A549 (cell line): ENCODE measurements at regions not wholly inside any gene's neighbourhood (a gene's known extent, or its start where the extent isn't known, plus 50 kb on each side); places are given as distances from the start of the nearest gene placed in this dataset.
A peak's percentile ranks its signal among the peaks of the same experiment; 100 is the strongest.

ENCODE experiments used
- ATAC-seq, 2 experiments: fragments of 200-7000 bp in 1 of 2; fragments of >200 bp in 1 of 2; cut with Nextera tagmentation in 1 of 2; cut with Tn5 transposase in 1 of 2; 3 replicates each; pipeline versions ENCODE4 v1.8.0 to v1.9.1; 2018 to 2020; ENCODE audit warnings: mild to moderate bottlenecking in 1 of 2, moderate library complexity in 1 of 2
- CTCF ChIA-PET: fragments of 300-600 bp; sonication (Branson Sonifier 250); formaldehyde crosslinking; extraction: SDS; loops from one replicate; lab custom pipeline; 2021; ENCODE audit warnings: antibody characterized with exemption, inconsistent platforms; lab: Yijun Ruan, JAX
- POLR2A ChIA-PET: fragments of 350-600 bp; formaldehyde crosslinking; extraction: SDS; loops from one replicate; lab custom pipeline; 2021; ENCODE audit warnings: antibody characterized with exemption, inconsistent platforms; lab: Yijun Ruan, JAX
- DNase-seq, 2 experiments: peaks; one replicate each; pipeline versions ENCODE4 v3.0.0 to v3.0.0-alpha.2; 2011 to 2016; ENCODE audit warnings: low read depth in 1 of 2, low spot score in 1 of 2
- FAIRE-seq: peaks from 2 replicates; lab custom pipeline; 2011; peaks lifted over from hg19 to GRCh38; lab: Jason Lieb, UNC
- H3K27ac ChIP-seq, 2 experiments: fragments of >200 bp; sonication (Bioruptor Twin); formaldehyde crosslinking; 3 replicates each; pipeline ENCODE4 v1.5.1; 2016 to 2017
- H3K4me1 ChIP-seq: fragments of >200 bp; sonication (Bioruptor Twin); formaldehyde crosslinking; 3 replicates; pipeline ENCODE4 v1.6.1; 2016
- H3K4me2 ChIP-seq: fragments of >200 bp; sonication (Bioruptor Twin); formaldehyde crosslinking; 3 replicates; pipeline ENCODE4 v1.6.1; 2016
- H3K4me3 ChIP-seq: fragments of >200 bp; sonication (Bioruptor Twin); formaldehyde crosslinking; 3 replicates; pipeline ENCODE4 v1.5.1; 2016
- H3K9me3 ChIP-seq: fragments of >200 bp; sonication (Bioruptor Twin); formaldehyde crosslinking; 3 replicates; pipeline ENCODE4 v1.6.1; 2016
- ATOH8 ChIP-seq: fragments of 250-450 bp; sonication (Bioruptor Pico); IDR thresholded peaks from 2 replicates; pipeline ENCODE4 v1.5.0; 2020; ENCODE audit warnings: low read depth, mild to moderate bottlenecking, moderate library complexity
- CBX2 ChIP-seq: fragments of 200-600 bp; sonication (generic); IDR thresholded peaks from 2 replicates; pipeline ENCODE4 v1.6.1; 2016; ENCODE audit warnings: low read depth, mild to moderate bottlenecking, borderline replicate concordance
- CBX8 ChIP-seq: fragments of 200-600 bp; sonication (generic); IDR thresholded peaks from 2 replicates; pipeline ENCODE4 v1.6.1; 2016
- CEBPB ChIP-seq, 2 experiments: fragments of >200 bp in 1 of 2; sonication (Bioruptor Twin) in 1 of 2; formaldehyde crosslinking in 1 of 2; IDR thresholded peaks; 2 replicates each; pipeline ENCODE4 v1.6.1; 2012 to 2016
- CHD2 ChIP-seq: fragments of 150-350 bp; IDR thresholded peaks from 2 replicates; pipeline ENCODE4 v1.6.1; 2014; ENCODE audit warnings: low read length; ENCODE audit not compliant: partially characterized antibody
- FOXS1 ChIP-seq: fragments of 250-450 bp; sonication (Bioruptor Pico); IDR thresholded peaks from 2 replicates; pipeline ENCODE4 v1.5.0; 2020; ENCODE audit warnings: mild to moderate bottlenecking, moderate library complexity
- GATA3 ChIP-seq: IDR thresholded peaks from 2 replicates; pipeline ENCODE4 v1.6.1; 2012; ENCODE audit warnings: borderline replicate concordance
- HEYL ChIP-seq: fragments of 250-450 bp; sonication (Bioruptor Pico); IDR thresholded peaks from 2 replicates; pipeline ENCODE4 v1.8.0; 2021; ENCODE audit warnings: mild to moderate bottlenecking, moderate library complexity
- HMGXB4 ChIP-seq: fragments of 250-450 bp; sonication (Bioruptor Pico); IDR thresholded peaks from 2 replicates; pipeline ENCODE4 v1.5.0; 2021; ENCODE audit warnings: mild to moderate bottlenecking, moderate library complexity, borderline replicate concordance
- HOXB13 ChIP-seq: fragments of 250-450 bp; sonication (Bioruptor Pico); IDR thresholded peaks from 2 replicates; pipeline ENCODE4 v1.5.0; 2020; ENCODE audit warnings: low read depth, mild to moderate bottlenecking, moderate library complexity
- HOXB5 ChIP-seq: fragments of 250-450 bp; sonication (Bioruptor Pico); IDR thresholded peaks from 2 replicates; pipeline ENCODE4 v1.5.0; 2020; ENCODE audit warnings: mild to moderate bottlenecking, moderate library complexity
- JUNB ChIP-seq: fragments of >200 bp; sonication (Bioruptor Twin); formaldehyde crosslinking; IDR thresholded peaks from 2 replicates; pipeline ENCODE4 v1.6.1; 2016
- MAX ChIP-seq: IDR thresholded peaks from 2 replicates; pipeline ENCODE4 v1.6.1; 2012
- NR3C1 ChIP-seq: fragments of >200 bp; sonication (Bioruptor Twin); formaldehyde crosslinking; IDR thresholded peaks from 3 replicates; pipeline ENCODE4 v1.6.1; 2017
- POLR2AphosphoS2 ChIP-seq: conservative IDR thresholded peaks from 2 replicates; pipeline ENCODE4 v1.6.1; 2012; ENCODE audit warnings: low read length, improper control_type of control experiment, inconsistent platforms
- RAD21 ChIP-seq, 2 experiments: fragments of >200 bp in 1 of 2; sonication (Bioruptor Twin) in 1 of 2; formaldehyde crosslinking in 1 of 2; IDR thresholded peaks in 1 of 2; conservative IDR thresholded peaks in 1 of 2; 2 replicates in 1 of 2; 3 replicates in 1 of 2; pipeline ENCODE4 v1.6.1; 2012 to 2018; ENCODE audit warnings: inconsistent platforms in 1 of 2
- RARB ChIP-seq: fragments of 250-450 bp; sonication (Bioruptor Pico); IDR thresholded peaks from 2 replicates; pipeline ENCODE4 v1.8.0; 2021; ENCODE audit warnings: mild to moderate bottlenecking, moderate library complexity
- RCOR1 ChIP-seq: fragments of 150-350 bp; IDR thresholded peaks from 2 replicates; pipeline ENCODE4 v1.6.1; 2014; ENCODE audit warnings: antibody characterized with exemption, low read length, low read depth
- RNF2 ChIP-seq: fragments of 200-600 bp; sonication (generic); IDR thresholded peaks from 2 replicates; pipeline ENCODE4 v1.6.1; 2016; ENCODE audit warnings: low read depth, mild to moderate bottlenecking, antibody characterized with exemption, moderate library complexity, borderline replicate concordance
- SREBF2 ChIP-seq: fragments of 450-650 bp; IDR thresholded peaks from 2 replicates; pipeline ENCODE4 v1.6.1; 2014; ENCODE audit warnings: mild to moderate bottlenecking, moderate library complexity
- TFCP2L1 ChIP-seq: fragments of 250-450 bp; sonication (Bioruptor Pico); IDR thresholded peaks from 2 replicates; pipeline ENCODE4 v1.5.0; 2021; ENCODE audit warnings: mild to moderate bottlenecking
- USF2 ChIP-seq: fragments of 450-650 bp; IDR thresholded peaks from 2 replicates; pipeline ENCODE4 v1.6.1; 2014; ENCODE audit warnings: antibody characterized with exemption
- ZC3H11A ChIP-seq: fragments of 450-650 bp; IDR thresholded peaks from 2 replicates; pipeline ENCODE4 v1.6.1; 2014; ENCODE audit warnings: antibody characterized with exemption, mild to moderate bottlenecking
- ZNF302 ChIP-seq: fragments of 250-450 bp; sonication (Bioruptor Pico); IDR thresholded peaks from 2 replicates; pipeline ENCODE4 v1.9.0; 2021; ENCODE audit warnings: inconsistent platforms, mild to moderate bottlenecking, moderate library complexity
- WGBS: methylation state at CpG from one replicate; pipeline ENCODE4 v1.1.6; 2017; ENCODE audit errors: missing lambda C conversion rate; 5-methylcytosine and 5-hydroxymethylcytosine counted together
- TF ChIP-seq, protein P1 (sequence below): fragments of >200 bp; sonication (Bioruptor Twin); formaldehyde crosslinking; IDR thresholded peaks from 3 replicates; pipeline ENCODE4 v1.6.1; 2016

DNA sequence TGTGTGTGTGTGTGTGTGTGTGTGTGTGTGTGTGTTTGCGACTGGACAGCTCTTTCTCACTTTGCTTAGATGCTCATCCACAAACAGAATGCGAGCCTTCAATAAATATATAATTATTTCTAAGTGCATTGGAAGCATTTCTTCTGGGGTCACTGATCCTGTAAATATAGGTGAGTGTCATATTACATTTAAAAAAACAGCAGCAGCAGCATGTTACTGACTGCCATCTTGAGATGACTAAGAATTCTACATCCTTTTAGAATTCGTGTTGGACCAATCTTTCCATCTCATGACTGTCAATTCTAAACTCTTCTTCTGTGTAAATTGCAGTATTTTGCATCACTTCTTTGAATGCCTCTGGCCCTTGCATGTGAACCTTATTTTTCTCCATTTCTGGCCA, 238.0 kb upstream of the DDI1 start:
- no peak overlapping the region for H3K4me3 ChIP-seq
- no peaks in the 10 kb centered on the region for H3K9me3 ChIP-seq
- ChIA-PET POLR2A (no interaction called here), CTCF (no interaction called here)
- DNase-seq (no peak), FAIRE-seq (no peak), ATAC-seq (no peak)
- H3K27ac ChIP-seq: no peak overlapping the region
- 92% methylated on average over 3 of the region's 3 CpGs for WGBS
- TF ChIP-seq RNF2 (no peak), HOXB5 (CRISPR knock-in tag) (no peak), FOXS1 (CRISPR knock-in tag) (no peak), CBX8 (no peak), NR3C1 (no peak), HMGXB4 (CRISPR knock-in tag) (no peak), CHD2 (no peak), RAD21 (conservative IDR thresholded peaks at IDR 0.05 in 1 of 2, IDR thresholded peaks at IDR 0.05 in 1 of 2) (no peak), MAX (no peak), USF2 (no peak), RCOR1 (no peak), CBX2 (no peak), ZC3H11A (no peak), ZNF302 (no peak), CEBPB (IDR thresholded peaks at IDR 0.05) (no peak), GATA3 (no peak), JUNB (no peak), SREBF2 (no peak), HOXB13 (no peak)
- H3K4me2 ChIP-seq: no peak overlapping the region
- peaks cover 2% of the 10 kb centered on the region; the same call in 2 of the 3 replicates for H3K4me1 ChIP-seq

DNA sequence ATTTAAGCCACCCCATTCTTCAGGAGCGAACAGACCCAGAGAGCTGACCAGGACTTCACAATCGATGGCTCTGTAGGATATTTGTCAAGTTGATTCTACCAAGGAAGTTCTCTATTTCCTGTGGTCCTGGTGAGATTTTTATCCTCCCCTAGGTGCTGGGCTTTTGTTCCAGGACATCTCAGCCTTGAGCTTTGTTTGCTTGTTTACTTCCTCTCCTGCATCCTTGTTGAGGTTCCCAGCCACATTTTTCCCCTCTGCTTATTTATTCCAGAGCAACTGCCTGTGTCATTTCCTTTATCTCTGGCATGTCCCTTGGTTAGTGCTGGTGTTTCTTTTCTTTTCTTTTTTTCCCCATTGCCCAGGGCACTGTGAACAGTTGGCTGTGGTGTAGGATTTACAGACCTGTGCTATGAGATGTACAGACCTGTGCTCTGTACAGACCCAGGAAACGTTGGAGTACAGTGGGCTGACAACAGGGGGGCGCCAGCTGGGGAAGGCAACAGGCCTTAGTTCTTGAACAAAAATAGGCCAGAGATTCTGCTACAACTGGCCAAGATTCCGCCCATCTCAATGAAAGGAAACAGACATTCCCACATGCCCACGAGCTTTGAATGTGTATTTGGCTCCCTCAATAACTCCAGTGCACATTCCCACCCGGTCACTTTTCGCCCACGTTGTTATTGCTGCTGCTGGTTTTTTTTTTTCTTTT, 235.9 kb upstream of the DDI1 start:
- H3K4me1 ChIP-seq: peaks cover 10% of the 10 kb centered on the region
- no peak overlapping the region for H3K4me3 ChIP-seq
- H3K4me2 ChIP-seq: no peak overlapping the region
- no peak for DNase-seq
- 88% methylated on average over 9 of the region's 9 CpGs for whole genome bisulfite sequencing
- TF ChIP-seq HEYL (CRISPR knock-in tag) (no peak), RARB (no peak), HOXB5 (CRISPR knock-in tag) (no peak), ATOH8 (CRISPR knock-in tag) (no peak), MAX (no peak), NR3C1 (no peak), ZC3H11A (no peak), HMGXB4 (CRISPR knock-in tag) (no peak), FOXS1 (CRISPR knock-in tag) (no peak), POLR2AphosphoS2 (no peak), CHD2 (no peak), TFCP2L1 (CRISPR knock-in tag) (no peak)
- TF ChIP-seq, protein P1, sequence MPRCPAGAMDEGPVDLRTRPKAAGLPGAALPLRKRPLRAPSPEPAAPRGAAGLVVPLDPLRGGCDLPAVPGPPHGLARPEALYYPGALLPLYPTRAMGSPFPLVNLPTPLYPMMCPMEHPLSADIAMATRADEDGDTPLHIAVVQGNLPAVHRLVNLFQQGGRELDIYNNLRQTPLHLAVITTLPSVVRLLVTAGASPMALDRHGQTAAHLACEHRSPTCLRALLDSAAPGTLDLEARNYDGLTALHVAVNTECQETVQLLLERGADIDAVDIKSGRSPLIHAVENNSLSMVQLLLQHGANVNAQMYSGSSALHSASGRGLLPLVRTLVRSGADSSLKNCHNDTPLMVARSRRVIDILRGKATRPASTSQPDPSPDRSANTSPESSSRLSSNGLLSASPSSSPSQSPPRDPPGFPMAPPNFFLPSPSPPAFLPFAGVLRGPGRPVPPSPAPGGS: no peak
- TF ChIP-seq, all 56 proteins: peak for 0
- ATAC-seq: peak in 1 of 2 experiments; percentile 26; a peak in 1 of 6 replicates
- ChIA-PET POLR2A (no interaction called here), CTCF (no interaction called here)
- no peak for FAIRE-seq
- no peaks in the 10 kb centered on the region for H3K9me3 ChIP-seq
- peak overlapping the region in 1 of 2 experiments; percentile 38; a peak in 1 of 6 replicates for H3K27ac ChIP-seq
